ENCODE measurements at regions not wholly inside any gene's neighbourhood (a gene's known extent, or its start where the extent isn't known, plus 50 kb on each side); places are given as distances from the start of the nearest gene placed in this dataset.

GRCh38 chr9:129497813-129498450 lies 123.0 kb downstream of the C9orf50 start:
- Mint-ChIP-seq H3K36me3 (no peaks in the 10 kb centered on the region), H3K27me3 (no peaks in the 10 kb centered on the region), H3K4me1 (ENCODE audit: unreplicated experiment) (peaks cover 66% of the 10 kb centered on the region), H3K27ac (peak overlapping the region; percentile 22), H3K9me3 (no peaks in the 10 kb centered on the region), H3K4me3 (peak overlapping the region; percentile 21)
- TF ChIP-seq CTCF (conservative IDR thresholded peaks at IDR 0.05), result no peak
- no peak for DNase-seq (ENCODE audit: extremely low spot score, unreplicated experiment)

GRCh38 chr9:129497005-129497812 lies 123.7 kb downstream of the C9orf50 start:
- H3K4me1 Mint-ChIP-seq (ENCODE audit: unreplicated experiment), result peaks cover 67% of the 10 kb centered on the region
- peak overlapping the region; percentile 93 for H3K4me3 Mint-ChIP-seq
- peak overlapping the region; percentile 97 for H3K27ac Mint-ChIP-seq
- no peaks in the 10 kb centered on the region for H3K36me3 Mint-ChIP-seq
- DNase-seq (ENCODE audit: extremely low spot score, unreplicated experiment), result no peak
- no peaks in the 10 kb centered on the region for H3K27me3 Mint-ChIP-seq
- no peaks in the 10 kb centered on the region for H3K9me3 Mint-ChIP-seq
- no peak for TF ChIP-seq CTCF (conservative IDR thresholded peaks at IDR 0.05)

DNA sequence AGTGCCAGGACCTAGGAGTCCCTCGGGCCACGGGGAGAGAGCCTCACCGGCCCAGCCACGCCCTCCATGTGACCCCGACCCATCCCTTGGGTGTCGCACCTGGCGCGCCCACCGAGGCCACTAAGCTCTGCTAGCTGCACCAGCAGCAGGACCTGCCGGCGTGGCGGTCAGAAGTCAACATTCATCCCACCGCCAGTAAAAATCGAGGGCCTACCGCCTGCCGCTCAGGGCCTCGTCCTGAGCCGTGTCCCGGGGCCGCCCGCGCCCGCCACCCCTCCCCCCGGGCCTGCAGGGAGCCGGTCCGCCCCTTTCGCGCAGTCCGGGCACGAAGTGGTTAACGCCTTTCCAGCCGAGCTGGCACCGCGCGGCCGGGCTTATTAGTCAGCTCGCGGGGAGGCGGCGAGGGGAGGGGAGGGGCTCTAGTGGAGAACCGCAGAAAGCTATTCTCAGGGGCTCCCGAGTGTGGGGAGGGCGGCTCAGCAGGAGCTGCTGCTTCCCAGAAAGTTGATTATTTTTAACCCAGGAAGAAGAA lies 124.4 kb downstream of the C9orf50 start:
- DNase-seq (ENCODE audit: extremely low spot score, unreplicated experiment), result peak; percentile 95
- peak overlapping the region; percentile 93 for H3K4me3 Mint-ChIP-seq
- no peak for TF ChIP-seq CTCF (conservative IDR thresholded peaks at IDR 0.05)
- H3K9me3 Mint-ChIP-seq, result no peaks in the 10 kb centered on the region
- no peaks in the 10 kb centered on the region for H3K36me3 Mint-ChIP-seq
- H3K27me3 Mint-ChIP-seq, result no peaks in the 10 kb centered on the region
- H3K27ac Mint-ChIP-seq, result peak overlapping the region; percentile 97
- peaks cover 66% of the 10 kb centered on the region for H3K4me1 Mint-ChIP-seq (ENCODE audit: unreplicated experiment)

DNA sequence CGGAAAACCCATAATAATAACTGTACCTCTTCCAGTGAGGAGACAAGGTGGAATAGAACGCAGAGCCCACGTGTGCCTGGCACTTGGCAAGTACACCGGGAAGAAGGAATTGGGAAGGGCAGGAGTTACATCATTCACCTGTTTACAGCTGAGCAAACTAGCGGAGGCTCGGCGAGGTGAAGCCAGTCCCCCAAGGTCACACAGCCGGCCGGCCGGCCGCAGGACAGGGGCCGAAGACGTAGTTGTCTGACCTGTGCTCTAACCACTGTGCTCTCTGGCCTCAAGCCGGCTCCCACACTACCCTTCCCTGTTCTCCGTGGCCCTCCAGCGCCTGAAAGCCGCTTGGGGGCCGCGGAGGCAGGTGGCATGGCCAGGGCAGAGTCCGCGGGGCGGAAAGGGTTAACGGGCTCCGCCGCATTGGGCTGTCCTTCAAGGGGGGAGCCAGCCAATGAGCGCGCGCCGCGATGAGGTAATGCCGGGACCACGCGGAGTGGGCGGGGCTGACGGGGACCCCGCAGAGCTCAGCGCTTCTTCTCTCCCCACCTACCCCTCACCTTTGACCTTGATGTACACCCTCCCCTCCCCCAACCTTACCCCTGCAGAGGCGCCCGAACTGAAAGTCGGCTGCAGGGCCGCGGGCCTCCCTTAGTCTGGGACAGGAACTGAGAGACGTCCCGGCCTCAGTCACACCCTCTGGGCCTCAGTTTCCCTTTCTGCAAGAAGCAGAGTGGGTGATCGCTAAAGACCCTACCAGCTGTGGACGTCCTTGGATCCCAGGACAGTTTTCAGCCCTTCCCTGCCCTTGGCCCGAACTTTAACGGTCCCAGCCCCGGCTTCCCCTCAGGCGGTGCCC lies 125.1 kb downstream of the C9orf50 start:
- H3K4me3 Mint-ChIP-seq, result peak overlapping the region; percentile 93
- DNase-seq (ENCODE audit: extremely low spot score, unreplicated experiment), result peak; percentile 95
- peak overlapping the region; percentile 97 for H3K27ac Mint-ChIP-seq
- peak; percentile 13 for TF ChIP-seq CTCF (conservative IDR thresholded peaks at IDR 0.05)
- no peaks in the 10 kb centered on the region for H3K27me3 Mint-ChIP-seq
- H3K4me1 Mint-ChIP-seq (ENCODE audit: unreplicated experiment), result peaks cover 65% of the 10 kb centered on the region
- H3K36me3 Mint-ChIP-seq, result no peaks in the 10 kb centered on the region
- no peaks in the 10 kb centered on the region for H3K9me3 Mint-ChIP-seq

GRCh38 chr9:129494113-129494789 lies 126.7 kb downstream of the C9orf50 start:
- Mint-ChIP-seq H3K9me3 (no peaks in the 10 kb centered on the region), H3K4me3 (peak overlapping the region; percentile 93), H3K36me3 (no peaks in the 10 kb centered on the region), H3K27ac (peak overlapping the region; percentile 97), H3K27me3 (no peaks in the 10 kb centered on the region), H3K4me1 (ENCODE audit: unreplicated experiment) (peaks cover 61% of the 10 kb centered on the region)
- TF ChIP-seq CTCF (conservative IDR thresholded peaks at IDR 0.05), result no peak
- no peak for DNase-seq (ENCODE audit: extremely low spot score, unreplicated experiment)
